ENCODE measurements at regions not wholly inside any gene's neighbourhood (a gene's known extent, or its start where the extent isn't known, plus 50 kb on each side); places are given as distances from the start of the nearest gene placed in this dataset.

DNA sequence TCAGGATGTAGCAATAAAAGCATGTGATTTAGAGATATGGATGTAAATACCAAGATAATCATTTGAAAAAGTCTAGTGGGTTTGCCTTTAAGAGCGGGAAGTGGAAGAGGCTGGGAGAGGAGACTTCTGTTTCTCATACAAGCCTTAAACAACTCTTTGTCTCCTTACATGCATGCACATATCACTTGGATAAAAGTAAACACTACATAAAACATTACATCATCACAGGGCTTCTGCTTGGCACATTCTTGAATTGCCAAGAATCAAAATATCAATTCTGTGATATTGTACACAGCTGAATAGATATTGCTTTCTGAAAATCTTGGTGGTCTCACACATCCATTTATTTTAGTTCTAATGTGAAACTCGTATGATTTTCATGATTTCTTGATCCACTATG lies 57.6 kb downstream of the FOXD1 start:
- TF ChIP-seq, protein P1, sequence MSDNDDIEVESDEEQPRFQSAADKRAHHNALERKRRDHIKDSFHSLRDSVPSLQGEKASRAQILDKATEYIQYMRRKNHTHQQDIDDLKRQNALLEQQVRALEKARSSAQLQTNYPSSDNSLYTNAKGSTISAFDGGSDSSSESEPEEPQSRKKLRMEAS (IDR thresholded peaks at IDR 0.05; ENCODE audit: low read depth): no peak
- TF ChIP-seq, protein P2, sequence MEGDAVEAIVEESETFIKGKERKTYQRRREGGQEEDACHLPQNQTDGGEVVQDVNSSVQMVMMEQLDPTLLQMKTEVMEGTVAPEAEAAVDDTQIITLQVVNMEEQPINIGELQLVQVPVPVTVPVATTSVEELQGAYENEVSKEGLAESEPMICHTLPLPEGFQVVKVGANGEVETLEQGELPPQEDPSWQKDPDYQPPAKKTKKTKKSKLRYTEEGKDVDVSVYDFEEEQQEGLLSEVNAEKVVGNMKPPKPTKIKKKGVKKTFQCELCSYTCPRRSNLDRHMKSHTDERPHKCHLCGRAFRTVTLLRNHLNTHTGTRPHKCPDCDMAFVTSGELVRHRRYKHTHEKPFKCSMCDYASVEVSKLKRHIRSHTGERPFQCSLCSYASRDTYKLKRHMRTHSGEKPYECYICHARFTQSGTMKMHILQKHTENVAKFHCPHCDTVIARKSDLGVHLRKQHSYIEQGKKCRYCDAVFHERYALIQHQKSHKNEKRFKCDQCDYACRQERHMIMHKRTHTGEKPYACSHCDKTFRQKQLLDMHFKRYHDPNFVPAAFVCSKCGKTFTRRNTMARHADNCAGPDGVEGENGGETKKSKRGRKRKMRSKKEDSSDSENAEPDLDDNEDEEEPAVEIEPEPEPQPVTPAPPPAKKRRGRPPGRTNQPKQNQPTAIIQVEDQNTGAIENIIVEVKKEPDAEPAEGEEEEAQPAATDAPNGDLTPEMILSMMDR (IDR thresholded peaks at IDR 0.05): no peak
- TF ChIP-seq, protein P3, sequence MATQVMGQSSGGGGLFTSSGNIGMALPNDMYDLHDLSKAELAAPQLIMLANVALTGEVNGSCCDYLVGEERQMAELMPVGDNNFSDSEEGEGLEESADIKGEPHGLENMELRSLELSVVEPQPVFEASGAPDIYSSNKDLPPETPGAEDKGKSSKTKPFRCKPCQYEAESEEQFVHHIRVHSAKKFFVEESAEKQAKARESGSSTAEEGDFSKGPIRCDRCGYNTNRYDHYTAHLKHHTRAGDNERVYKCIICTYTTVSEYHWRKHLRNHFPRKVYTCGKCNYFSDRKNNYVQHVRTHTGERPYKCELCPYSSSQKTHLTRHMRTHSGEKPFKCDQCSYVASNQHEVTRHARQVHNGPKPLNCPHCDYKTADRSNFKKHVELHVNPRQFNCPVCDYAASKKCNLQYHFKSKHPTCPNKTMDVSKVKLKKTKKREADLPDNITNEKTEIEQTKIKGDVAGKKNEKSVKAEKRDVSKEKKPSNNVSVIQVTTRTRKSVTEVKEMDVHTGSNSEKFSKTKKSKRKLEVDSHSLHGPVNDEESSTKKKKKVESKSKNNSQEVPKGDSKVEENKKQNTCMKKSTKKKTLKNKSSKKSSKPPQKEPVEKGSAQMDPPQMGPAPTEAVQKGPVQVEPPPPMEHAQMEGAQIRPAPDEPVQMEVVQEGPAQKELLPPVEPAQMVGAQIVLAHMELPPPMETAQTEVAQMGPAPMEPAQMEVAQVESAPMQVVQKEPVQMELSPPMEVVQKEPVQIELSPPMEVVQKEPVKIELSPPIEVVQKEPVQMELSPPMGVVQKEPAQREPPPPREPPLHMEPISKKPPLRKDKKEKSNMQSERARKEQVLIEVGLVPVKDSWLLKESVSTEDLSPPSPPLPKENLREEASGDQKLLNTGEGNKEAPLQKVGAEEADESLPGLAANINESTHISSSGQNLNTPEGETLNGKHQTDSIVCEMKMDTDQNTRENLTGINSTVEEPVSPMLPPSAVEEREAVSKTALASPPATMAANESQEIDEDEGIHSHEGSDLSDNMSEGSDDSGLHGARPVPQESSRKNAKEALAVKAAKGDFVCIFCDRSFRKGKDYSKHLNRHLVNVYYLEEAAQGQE (IDR thresholded peaks at IDR 0.05; ENCODE audit: low read depth, low read length): no peak
- TF ChIP-seq, protein P4, sequence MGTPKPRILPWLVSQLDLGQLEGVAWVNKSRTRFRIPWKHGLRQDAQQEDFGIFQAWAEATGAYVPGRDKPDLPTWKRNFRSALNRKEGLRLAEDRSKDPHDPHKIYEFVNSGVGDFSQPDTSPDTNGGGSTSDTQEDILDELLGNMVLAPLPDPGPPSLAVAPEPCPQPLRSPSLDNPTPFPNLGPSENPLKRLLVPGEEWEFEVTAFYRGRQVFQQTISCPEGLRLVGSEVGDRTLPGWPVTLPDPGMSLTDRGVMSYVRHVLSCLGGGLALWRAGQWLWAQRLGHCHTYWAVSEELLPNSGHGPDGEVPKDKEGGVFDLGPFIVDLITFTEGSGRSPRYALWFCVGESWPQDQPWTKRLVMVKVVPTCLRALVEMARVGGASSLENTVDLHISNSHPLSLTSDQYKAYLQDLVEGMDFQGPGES (IDR thresholded peaks at IDR 0.05; ENCODE audit: low read depth, low read length): no peak
- TF ChIP-seq TAF1 (IDR thresholded peaks at IDR 0.05; ENCODE audit: borderline replicate concordance, low read depth, low read length): no peak
- no peak for TF ChIP-seq SIN3A (IDR thresholded peaks at IDR 0.05; ENCODE audit: borderline replicate concordance, low read depth, low read length)
